Body of pancreas (tissue), 4 donors: ENCODE measurements at regions not wholly inside any gene's neighbourhood (a gene's known extent, or its start where the extent isn't known, plus 50 kb on each side); places are given as distances from the start of the nearest gene placed in this dataset.

Experiments
- ATAC-seq: fragments of 150-250 bp; one replicate; pipeline ENCODE4 v1.9.1; 2016
- DNase-seq, 4 donors: peaks; one replicate each; pipeline ENCODE4 v3.0.0-alpha.2; 2019
- H3K27ac ChIP-seq, 4 donors: fragments of 200-600 bp; sonication (generic); 1 replicate in 3 of 4; 2 replicates in 1 of 4; pipeline versions ENCODE4 v1.5.1 to v1.6.1; 2016 to 2019; ENCODE audit warnings: mild to moderate bottlenecking in 1 of 4, mixed read lengths in 1 of 4, moderate library complexity in 1 of 4
- H3K27me3 ChIP-seq, 2 donors: fragments of 200-600 bp; sonication (generic); one replicate each; pipeline ENCODE4 v1.6.0; 2016; ENCODE audit warnings: mild to moderate bottlenecking in 1 of 2
- H3K36me3 ChIP-seq, 2 donors: fragments of 200-600 bp; sonication (generic); replicated peaks in 1 of 2; 2 replicates each; pipeline ENCODE4 v1.5.1; 2016; ENCODE audit warnings: low read depth in 2 of 2; ENCODE audit not compliant: insufficient read depth in 1 of 2
- H3K4me1 ChIP-seq: fragments of 200-600 bp; sonication (generic); one replicate; pipeline ENCODE4 v1.6.0; 2016
- H3K4me3 ChIP-seq, 2 donors: fragments of 200-600 bp; sonication (generic); 1 replicate in 1 of 2; 2 replicates in 1 of 2; pipeline ENCODE4 v1.5.1; 2016 to 2019
- H3K9me3 ChIP-seq, 3 donors: fragments of 200-600 bp; sonication (generic); 1 replicate in 2 of 3; 2 replicates in 1 of 3; pipeline ENCODE4 v1.5.1; 2016
- POLR2A ChIP-seq, 3 donors: fragments of 450-650 bp; IDR thresholded peaks; one replicate each; pipeline ENCODE4 v1.6.1; 2016; ENCODE audit warnings: antibody characterized with exemption in 3 of 3, mild to moderate bottlenecking in 2 of 3
- WGBS, 2 donors: methylation state at CpG; one replicate each; pipeline ENCODE4 v1.1.5; 2017; 5-methylcytosine and 5-hydroxymethylcytosine counted together
- intact Hi-C: fragments of 100-400 bp; cut with DNase I; formaldehyde crosslinking; loops from one replicate; pipeline ENCODE4 v1.15.1; 2023
- TF ChIP-seq, protein P1 (sequence below), 7 experiments: fragments of 450-650 bp in 4 of 7; fragments of 200-600 bp in 3 of 7; sonication (generic) in 3 of 7; IDR thresholded peaks; one replicate each; pipeline ENCODE4 v1.5.1; 2016 to 2019; ENCODE audit warnings: antibody characterized with exemption in 7 of 7

DNA sequence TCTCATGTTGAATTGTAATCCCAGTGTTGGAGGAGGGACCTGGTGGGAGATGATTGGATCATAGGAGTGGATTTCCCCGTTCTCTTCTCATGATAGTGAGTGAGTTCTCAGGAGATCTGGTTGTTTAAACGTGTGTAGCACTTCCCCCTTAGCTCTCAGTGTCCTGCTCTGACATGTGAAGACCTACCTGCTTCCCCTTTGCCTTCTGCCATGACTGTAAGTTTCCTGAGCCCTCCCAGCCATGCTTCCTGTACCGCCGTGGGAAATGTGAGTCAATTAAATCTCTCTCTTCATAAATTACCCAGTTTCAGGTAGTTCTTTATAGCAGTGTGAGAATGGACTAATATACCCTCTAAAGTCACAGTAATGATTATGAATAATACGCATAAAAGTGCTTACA is 248.4 kb upstream of the LRRC7 start:
- H3K27ac ChIP-seq = no peak overlapping the region
- ATAC-seq = no peak
- H3K27me3 ChIP-seq = no peaks in the 10 kb centered on the region
- DNase-seq = no peak
- no peak overlapping the region for H3K4me3 ChIP-seq
- intact Hi-C loops = no loop called here
- H3K9me3 ChIP-seq = no peaks in the 10 kb centered on the region
- no peaks in the 10 kb centered on the region for H3K36me3 ChIP-seq
- WGBS, 2 donors = 58 to 68% methylated on average over 5 of the region's 5 CpGs
- no peak for TF ChIP-seq POLR2A (IDR thresholded peaks at IDR 0.05)
- TF ChIP-seq, protein P1, sequence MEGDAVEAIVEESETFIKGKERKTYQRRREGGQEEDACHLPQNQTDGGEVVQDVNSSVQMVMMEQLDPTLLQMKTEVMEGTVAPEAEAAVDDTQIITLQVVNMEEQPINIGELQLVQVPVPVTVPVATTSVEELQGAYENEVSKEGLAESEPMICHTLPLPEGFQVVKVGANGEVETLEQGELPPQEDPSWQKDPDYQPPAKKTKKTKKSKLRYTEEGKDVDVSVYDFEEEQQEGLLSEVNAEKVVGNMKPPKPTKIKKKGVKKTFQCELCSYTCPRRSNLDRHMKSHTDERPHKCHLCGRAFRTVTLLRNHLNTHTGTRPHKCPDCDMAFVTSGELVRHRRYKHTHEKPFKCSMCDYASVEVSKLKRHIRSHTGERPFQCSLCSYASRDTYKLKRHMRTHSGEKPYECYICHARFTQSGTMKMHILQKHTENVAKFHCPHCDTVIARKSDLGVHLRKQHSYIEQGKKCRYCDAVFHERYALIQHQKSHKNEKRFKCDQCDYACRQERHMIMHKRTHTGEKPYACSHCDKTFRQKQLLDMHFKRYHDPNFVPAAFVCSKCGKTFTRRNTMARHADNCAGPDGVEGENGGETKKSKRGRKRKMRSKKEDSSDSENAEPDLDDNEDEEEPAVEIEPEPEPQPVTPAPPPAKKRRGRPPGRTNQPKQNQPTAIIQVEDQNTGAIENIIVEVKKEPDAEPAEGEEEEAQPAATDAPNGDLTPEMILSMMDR (IDR thresholded peaks at IDR 0.05) = no peak
- no peaks in the 10 kb centered on the region for H3K4me1 ChIP-seq

DNA sequence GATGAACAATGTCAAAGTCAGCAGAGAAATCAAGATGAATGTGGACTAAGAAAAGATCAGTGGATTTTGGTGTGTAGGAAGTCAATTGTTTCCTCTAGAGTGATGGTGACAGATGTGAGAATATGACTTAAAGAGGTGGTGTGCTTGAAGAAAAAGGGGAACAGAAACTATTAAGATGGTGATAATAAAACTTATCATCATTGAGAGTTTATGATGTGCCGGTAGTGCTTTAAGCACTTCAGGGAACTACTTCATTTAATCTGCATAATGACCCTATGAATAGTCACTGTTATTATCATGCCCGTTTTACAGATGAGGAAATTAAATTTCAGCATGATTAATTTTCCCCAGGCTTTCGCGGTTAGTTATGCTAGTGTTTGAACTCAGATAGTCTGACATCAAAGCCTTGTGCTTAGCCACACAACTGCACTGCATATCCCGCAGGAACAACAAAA is 246.9 kb upstream of the LRRC7 start:
- no peaks in the 10 kb centered on the region for H3K27me3 ChIP-seq

DNA sequence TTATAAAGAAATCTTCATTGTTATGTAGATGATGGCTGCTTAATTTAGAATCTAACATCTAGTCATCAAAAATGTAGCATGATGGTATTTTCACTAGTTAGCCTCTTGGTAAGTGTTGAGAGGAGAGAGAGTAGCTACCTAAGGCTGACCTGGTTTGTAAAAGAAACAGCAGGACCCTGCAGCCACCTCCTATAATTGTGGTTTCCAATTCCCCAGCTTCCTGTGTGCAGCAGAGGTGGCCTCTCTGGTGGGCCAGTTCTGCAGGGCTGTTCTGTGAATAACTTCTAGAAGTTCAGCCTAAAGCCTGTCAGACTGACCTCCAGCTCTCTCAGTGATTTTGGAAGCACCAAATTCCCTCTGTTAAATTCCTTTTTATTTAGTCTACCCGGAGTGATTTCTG is 246.4 kb upstream of the LRRC7 start:
- H3K36me3 ChIP-seq = no peaks in the 10 kb centered on the region
- ATAC-seq (no peak), DNase-seq (no peak)
- no peaks in the 10 kb centered on the region for H3K4me1 ChIP-seq
- TF ChIP-seq, protein P1 (IDR thresholded peaks at IDR 0.05) = no peak
- TF ChIP-seq POLR2A (IDR thresholded peaks at IDR 0.05) = no peak
- no peak overlapping the region for H3K27ac ChIP-seq
- H3K4me3 ChIP-seq = no peak overlapping the region
- no peaks in the 10 kb centered on the region for H3K9me3 ChIP-seq
- WGBS, 2 donors = 43 to 62% methylated on average over 1 of the region's 1 CpG
- intact Hi-C loops = no loop called here
- H3K27me3 ChIP-seq = no peaks in the 10 kb centered on the region

More for the DNA sequence above, 246.9 kb upstream of the LRRC7 start:
- DNase-seq (no peak), ATAC-seq (no peak)
- 47 to 58% methylated on average over 5 of the region's 5 CpGs for WGBS, 2 donors
- intact Hi-C loops = no loop called here
- no peak for TF ChIP-seq POLR2A (IDR thresholded peaks at IDR 0.05)
- TF ChIP-seq, protein P1 (IDR thresholded peaks at IDR 0.05) = no peak
- H3K27ac ChIP-seq = no peak overlapping the region
- no peak overlapping the region for H3K4me3 ChIP-seq
- H3K4me1 ChIP-seq = no peaks in the 10 kb centered on the region
- H3K36me3 ChIP-seq = no peaks in the 10 kb centered on the region
- no peaks in the 10 kb centered on the region for H3K9me3 ChIP-seq

DNA sequence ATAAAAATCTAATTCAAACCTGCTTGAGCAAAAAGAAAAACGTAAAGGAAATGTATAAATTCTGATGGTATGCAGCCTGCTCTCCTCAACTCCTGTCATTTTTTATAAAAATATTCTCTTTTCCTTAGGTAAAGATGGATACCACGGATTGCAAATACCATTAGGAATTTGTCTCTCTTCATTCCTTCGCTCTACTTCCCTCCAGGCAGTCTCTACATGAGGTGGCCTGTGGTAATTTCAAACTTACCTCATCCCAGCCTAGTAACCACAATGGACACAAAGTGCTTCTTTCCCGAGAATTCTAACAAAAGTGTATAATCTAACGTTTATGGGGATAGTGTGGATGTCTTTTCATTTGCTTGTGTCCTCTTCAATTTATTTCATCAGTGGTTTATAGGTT is 239.5 kb upstream of the LRRC7 start:
- WGBS, 2 donors = 69 to 73% methylated on average over 5 of the region's 5 CpGs
- Histone ChIP-seq H3K27ac (no peak overlapping the region), H3K27me3 (no peaks in the 10 kb centered on the region), H3K4me3 (no peak overlapping the region), H3K4me1 (no peaks in the 10 kb centered on the region), H3K9me3 (no peaks in the 10 kb centered on the region), H3K36me3 (no peaks in the 10 kb centered on the region)
- intact Hi-C loops = no loop called here
- TF ChIP-seq POLR2A (IDR thresholded peaks at IDR 0.05) = no peak
- TF ChIP-seq, protein P1 (IDR thresholded peaks at IDR 0.05) = no peak
- DNase-seq (no peak), ATAC-seq (no peak)

DNA sequence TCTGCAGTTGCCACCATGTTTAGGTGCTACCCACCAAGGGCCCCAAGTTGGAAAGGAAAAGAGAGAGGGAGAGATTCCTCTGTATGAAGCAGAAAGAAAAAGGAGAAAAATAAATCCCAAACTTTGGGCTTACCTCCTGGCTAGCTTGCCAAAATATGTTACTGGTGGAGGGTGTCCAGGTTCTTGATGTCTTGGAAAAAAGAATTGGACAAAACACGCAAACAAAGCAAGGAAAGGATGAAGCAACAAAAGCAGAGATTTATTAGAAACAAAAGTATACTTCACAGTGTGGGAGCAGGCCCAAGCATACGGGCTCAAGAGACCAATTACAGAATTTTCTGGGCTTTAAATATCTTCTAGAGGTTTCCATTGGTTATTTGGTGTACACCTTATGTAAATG is 204.5 kb upstream of the LRRC7 start:
- H3K27ac ChIP-seq = no peak overlapping the region
- no peak for DNase-seq
- TF ChIP-seq, protein P1 (IDR thresholded peaks at IDR 0.05) = no peak
- TF ChIP-seq POLR2A (IDR thresholded peaks at IDR 0.05) = no peak
- H3K36me3 ChIP-seq = no peaks in the 10 kb centered on the region
- H3K4me3 ChIP-seq = no peak overlapping the region
- no peaks in the 10 kb centered on the region for H3K27me3 ChIP-seq
- 73 to 77% methylated on average over 2 of the region's 2 CpGs for WGBS, 2 donors
- intact Hi-C loops = no loop called here
- ATAC-seq = no peak
- no peaks in the 10 kb centered on the region for H3K9me3 ChIP-seq
- no peaks in the 10 kb centered on the region for H3K4me1 ChIP-seq
